OCI-LY1 (cell line): ENCODE measurements at regions not wholly inside any gene's neighbourhood (a gene's known extent, or its start where the extent isn't known, plus 50 kb on each side); places are given as distances from the start of the nearest gene placed in this dataset.
A peak's percentile ranks its signal among the peaks of the same experiment; 100 is the strongest.

Source experiments
- H2AFZ ChIP-seq: fragments of 200-600 bp; sonication (generic), shearing (Covaris generic); 2 replicates; pipeline ENCODE4 v1.6.0; 2014; ENCODE audit warnings: antibody characterized with exemption, mild to moderate bottlenecking, low read length
- H3F3A ChIP-seq: fragments of 200-600 bp; sonication (generic), shearing (Covaris generic); 2 replicates; pipeline ENCODE4 v1.6.0; 2014; ENCODE audit warnings: mild to moderate bottlenecking, antibody characterized with exemption, low read length, moderate library complexity; ENCODE audit not compliant: insufficient read depth
- H3K27ac ChIP-seq: fragments of 200-600 bp; sonication (generic); 2 replicates; pipeline ENCODE4 v1.5.1; 2014; ENCODE audit warnings: low read length, mixed run types, mild to moderate bottlenecking, low read depth; ENCODE audit not compliant: poor library complexity, severe bottlenecking
- H3K27me3 ChIP-seq: fragments of 200-600 bp; sonication (generic); 2 replicates; pipeline ENCODE4 v1.6.0; 2014; ENCODE audit warnings: antibody characterized with exemption, mild to moderate bottlenecking, low read length, moderate library complexity; ENCODE audit not compliant: insufficient read depth
- H3K36me3 ChIP-seq: fragments of 200-600 bp; sonication (generic); 2 replicates; pipeline ENCODE4 v1.6.1; 2014; ENCODE audit warnings: mild to moderate bottlenecking, antibody characterized with exemption, low read length, moderate library complexity, mixed read lengths; ENCODE audit not compliant: insufficient read depth
- H3K4me1 ChIP-seq: fragments of 200-600 bp; sonication (generic); 2 replicates; pipeline ENCODE4 v1.5.1; 2014; ENCODE audit warnings: mild to moderate bottlenecking, low read length, moderate library complexity; ENCODE audit not compliant: insufficient read depth, severe bottlenecking
- H3K4me2 ChIP-seq: fragments of 200-600 bp; sonication (generic), shearing (Covaris generic); 2 replicates; pipeline ENCODE4 v1.6.1; 2014; ENCODE audit warnings: low read length
- H3K4me3 ChIP-seq: fragments of 200-600 bp; sonication (generic); 2 replicates; pipeline ENCODE4 v1.5.1; 2014; ENCODE audit warnings: low read length, low read depth, mild to moderate bottlenecking, mixed read lengths; ENCODE audit not compliant: poor library complexity, severe bottlenecking
- H3K79me2 ChIP-seq: fragments of 200-600 bp; shearing (Covaris generic); 2 replicates; pipeline ENCODE4 v1.6.1; 2016; ENCODE audit warnings: mixed run types, low read length, mixed read lengths; ENCODE audit not compliant: insufficient read depth
- H3K9ac ChIP-seq: fragments of 200-600 bp; sonication (generic), shearing (Covaris generic); 2 replicates; pipeline ENCODE4 v1.6.1; 2014; ENCODE audit warnings: mild to moderate bottlenecking, low read length, mixed read lengths
- H3K9me2 ChIP-seq: fragments of 200-600 bp; sonication (generic), shearing (Covaris generic); 2 replicates; pipeline ENCODE4 v1.6.1; 2014; ENCODE audit warnings: low read depth, mild to moderate bottlenecking, low read length, mixed read lengths
- H3K9me3 ChIP-seq: fragments of 200-600 bp; shearing (Covaris generic); 2 replicates; pipeline ENCODE4 v1.6.1; 2014; ENCODE audit warnings: low read length, mixed read lengths
- H4K20me1 ChIP-seq: fragments of 200-600 bp; sonication (generic), shearing (Covaris generic); 2 replicates; pipeline ENCODE4 v1.6.0; 2016; ENCODE audit warnings: mild to moderate bottlenecking, low read length; ENCODE audit not compliant: insufficient read depth
- EZH2 ChIP-seq: fragments of 200-600 bp; sonication (generic), shearing (Covaris generic); IDR thresholded peaks from 2 replicates; pipeline ENCODE4 v1.8.0; 2017; ENCODE audit warnings: borderline replicate concordance, mixed run types, mild to moderate bottlenecking, antibody characterized with exemption, low read length, moderate library complexity, mixed read lengths
- TF ChIP-seq, protein P1 (sequence below): fragments of 200-600 bp; sonication (generic), shearing (Covaris generic); IDR thresholded peaks from 2 replicates; pipeline ENCODE4 v1.5.1; 2017; ENCODE audit warnings: mild to moderate bottlenecking, antibody characterized with exemption, low read length, moderate library complexity, mixed read lengths

DNA sequence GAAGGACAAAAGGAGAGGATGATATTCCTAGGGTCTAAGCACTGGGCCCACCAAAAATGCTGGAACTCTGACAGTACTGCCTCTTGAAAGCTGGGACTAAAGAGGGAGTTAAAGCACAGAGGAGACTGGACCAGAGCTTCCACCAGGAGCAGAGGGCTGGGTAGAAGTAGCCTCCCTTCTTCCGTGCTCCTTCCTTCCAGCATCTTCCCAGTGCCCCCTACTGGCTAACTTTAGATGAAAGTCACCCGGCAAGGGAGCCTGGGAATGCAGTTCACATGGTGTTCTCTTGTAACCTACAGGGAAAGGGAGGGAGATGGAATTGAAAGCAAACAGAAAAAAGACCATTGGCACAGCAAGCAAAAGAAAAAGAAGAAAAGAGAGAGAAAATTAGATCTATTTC lies 106.1 kb upstream of the COL8A1 start:
- Histone ChIP-seq H3K36me3 (no peaks in the 10 kb centered on the region), H3F3A (no peaks in the 10 kb centered on the region), H3K4me2 (no peak overlapping the region), H2AFZ (no peak overlapping the region), H3K27ac (no peak overlapping the region), H3K4me3 (no peak overlapping the region), H3K9me3 (no peaks in the 10 kb centered on the region), H3K9me2 (no peaks in the 10 kb centered on the region), H3K9ac (no peak overlapping the region), H3K4me1 (no peaks in the 10 kb centered on the region), H3K79me2 (no peaks in the 10 kb centered on the region), H3K27me3 (no peaks in the 10 kb centered on the region), H4K20me1 (no peaks in the 10 kb centered on the region)
- TF ChIP-seq EZH2 = no peak
- TF ChIP-seq, protein P1, sequence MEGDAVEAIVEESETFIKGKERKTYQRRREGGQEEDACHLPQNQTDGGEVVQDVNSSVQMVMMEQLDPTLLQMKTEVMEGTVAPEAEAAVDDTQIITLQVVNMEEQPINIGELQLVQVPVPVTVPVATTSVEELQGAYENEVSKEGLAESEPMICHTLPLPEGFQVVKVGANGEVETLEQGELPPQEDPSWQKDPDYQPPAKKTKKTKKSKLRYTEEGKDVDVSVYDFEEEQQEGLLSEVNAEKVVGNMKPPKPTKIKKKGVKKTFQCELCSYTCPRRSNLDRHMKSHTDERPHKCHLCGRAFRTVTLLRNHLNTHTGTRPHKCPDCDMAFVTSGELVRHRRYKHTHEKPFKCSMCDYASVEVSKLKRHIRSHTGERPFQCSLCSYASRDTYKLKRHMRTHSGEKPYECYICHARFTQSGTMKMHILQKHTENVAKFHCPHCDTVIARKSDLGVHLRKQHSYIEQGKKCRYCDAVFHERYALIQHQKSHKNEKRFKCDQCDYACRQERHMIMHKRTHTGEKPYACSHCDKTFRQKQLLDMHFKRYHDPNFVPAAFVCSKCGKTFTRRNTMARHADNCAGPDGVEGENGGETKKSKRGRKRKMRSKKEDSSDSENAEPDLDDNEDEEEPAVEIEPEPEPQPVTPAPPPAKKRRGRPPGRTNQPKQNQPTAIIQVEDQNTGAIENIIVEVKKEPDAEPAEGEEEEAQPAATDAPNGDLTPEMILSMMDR = peak; percentile 54; the same call in 1 of the 2 replicates

DNA sequence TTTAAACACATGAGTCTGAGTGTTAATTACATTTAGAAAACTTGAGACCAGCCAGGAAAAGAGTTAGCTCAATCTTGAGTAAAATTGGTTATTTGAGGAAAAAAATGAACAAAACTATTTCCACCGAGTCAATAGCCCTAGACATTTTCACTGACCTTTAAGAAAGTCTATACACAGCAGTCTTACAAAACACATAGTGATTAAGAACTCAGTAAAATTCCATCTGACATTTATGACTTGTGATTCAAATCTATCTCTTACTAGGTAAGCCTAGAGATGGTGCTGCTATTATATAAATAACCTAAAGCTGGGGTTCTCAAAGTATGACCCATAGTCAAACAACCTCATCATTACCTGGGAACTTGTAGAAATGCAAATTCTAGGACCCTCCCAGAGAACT lies 109.1 kb upstream of the COL8A1 start:
- H3K27ac ChIP-seq = no peak overlapping the region
- no peak for TF ChIP-seq EZH2
- TF ChIP-seq, protein P1 = no peak
- H2AFZ ChIP-seq = no peak overlapping the region
- H3K4me2 ChIP-seq = no peak overlapping the region
- H3K9me3 ChIP-seq = no peaks in the 10 kb centered on the region
- H3K9ac ChIP-seq = no peak overlapping the region
- H4K20me1 ChIP-seq = no peaks in the 10 kb centered on the region
- H3K4me1 ChIP-seq = no peaks in the 10 kb centered on the region
- H3K36me3 ChIP-seq = no peaks in the 10 kb centered on the region
- no peaks in the 10 kb centered on the region for H3K79me2 ChIP-seq
- H3K9me2 ChIP-seq = no peaks in the 10 kb centered on the region
- no peak overlapping the region for H3K4me3 ChIP-seq
- H3F3A ChIP-seq = no peaks in the 10 kb centered on the region
- H3K27me3 ChIP-seq = no peaks in the 10 kb centered on the region

DNA sequence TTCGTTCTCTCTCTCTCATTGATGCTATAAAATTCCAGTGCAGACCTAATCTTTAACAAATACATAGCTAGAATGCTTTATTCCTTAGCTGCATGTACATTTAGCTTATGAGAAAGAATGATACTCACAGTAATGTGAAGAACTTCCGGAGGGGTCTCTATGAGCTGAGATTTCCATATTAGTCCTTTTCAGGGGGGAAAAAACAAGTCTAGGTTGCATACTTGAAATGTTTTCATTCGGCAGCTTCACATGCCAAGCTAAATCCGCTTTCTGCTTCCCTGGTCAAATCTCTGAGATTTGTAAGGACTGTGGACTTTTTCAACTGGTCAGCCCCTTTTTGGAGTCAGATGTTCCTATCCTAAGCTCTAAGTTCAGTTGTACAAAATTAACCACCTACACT lies 111.5 kb upstream of the COL8A1 start:
- Histone ChIP-seq H3F3A (no peaks in the 10 kb centered on the region), H2AFZ (no peak overlapping the region), H3K9me3 (no peaks in the 10 kb centered on the region), H4K20me1 (no peaks in the 10 kb centered on the region), H3K9me2 (no peaks in the 10 kb centered on the region), H3K79me2 (no peaks in the 10 kb centered on the region), H3K27ac (no peak overlapping the region), H3K4me2 (no peak overlapping the region), H3K9ac (no peak overlapping the region), H3K27me3 (no peaks in the 10 kb centered on the region), H3K4me1 (no peaks in the 10 kb centered on the region), H3K4me3 (no peak overlapping the region), H3K36me3 (no peaks in the 10 kb centered on the region)
- TF ChIP-seq, protein P1 = no peak
- TF ChIP-seq EZH2 = no peak
